GM19468 (cell line): ENCODE measurements at regions not wholly inside any gene's neighbourhood (a gene's known extent, or its start where the extent isn't known, plus 50 kb on each side); places are given as distances from the start of the nearest gene placed in this dataset.
A peak's percentile ranks its signal among the peaks of the same experiment; 100 is the strongest.

Experiments used
- ATAC-seq: cut with Tn5 transposase; IDR thresholded peaks from one replicate; pipeline ENCODE4 v1.9.1; 2021; ENCODE audit warnings: mild to moderate bottlenecking, moderate library complexity, moderate number of reproducible peaks; ENCODE audit not compliant: unreplicated experiment; ENCODE audit errors: extremely low read depth

GRCh38 chr3:194070634-194071409, 65.1 kb upstream of the HES1 start:
- ATAC-seq = peak; percentile 93

GRCh38 chr3:194072097-194072428, 63.9 kb upstream of the HES1 start:
- ATAC-seq = no peak

- ATAC-seq = no peak
Observed at GRCh38 chr3:194072691-194073279, 63.2 kb upstream of the HES1 start.

- ATAC-seq = no peak
Observed at GRCh38 chr3:194073926-194074325, 62.0 kb upstream of the HES1 start.

- no peak for ATAC-seq
Observed at GRCh38 chr3:194075088-194075615, 60.8 kb upstream of the HES1 start.

- no peak for ATAC-seq
Observed at GRCh38 chr3:194075802-194076460, 60.0 kb upstream of the HES1 start.

GRCh38 chr3:194076475-194076874, 59.5 kb upstream of the HES1 start:
- no peak for ATAC-seq

- ATAC-seq = no peak
Observed at GRCh38 chr3:194077602-194078001, 58.3 kb upstream of the HES1 start.

- no peak for ATAC-seq
Observed at GRCh38 chr3:194078045-194078821, 57.7 kb upstream of the HES1 start.

- ATAC-seq = no peak
Observed at GRCh38 chr3:194079702-194080172, 56.2 kb upstream of the HES1 start.

GRCh38 chr3:194080436-194080835, 55.5 kb upstream of the HES1 start:
- no peak for ATAC-seq

- no peak for ATAC-seq
Observed at GRCh38 chr3:194080913-194081800, 54.8 kb upstream of the HES1 start.

- no peak for ATAC-seq
Observed at GRCh38 chr3:194081826-194082225, 54.1 kb upstream of the HES1 start.

- no peak for ATAC-seq
Observed at GRCh38 chr3:194082743-194083636, 53.0 kb upstream of the HES1 start.

GRCh38 chr3:194083637-194084224, 52.2 kb upstream of the HES1 start:
- ATAC-seq = peak; percentile 12

GRCh38 chr3:194084284-194084683, 51.7 kb upstream of the HES1 start:
- peak; percentile 92 for ATAC-seq
